ENCODE measurements at regions not wholly inside any gene's neighbourhood (a gene's known extent, or its start where the extent isn't known, plus 50 kb on each side); places are given as distances from the start of the nearest gene placed in this dataset.

DNA sequence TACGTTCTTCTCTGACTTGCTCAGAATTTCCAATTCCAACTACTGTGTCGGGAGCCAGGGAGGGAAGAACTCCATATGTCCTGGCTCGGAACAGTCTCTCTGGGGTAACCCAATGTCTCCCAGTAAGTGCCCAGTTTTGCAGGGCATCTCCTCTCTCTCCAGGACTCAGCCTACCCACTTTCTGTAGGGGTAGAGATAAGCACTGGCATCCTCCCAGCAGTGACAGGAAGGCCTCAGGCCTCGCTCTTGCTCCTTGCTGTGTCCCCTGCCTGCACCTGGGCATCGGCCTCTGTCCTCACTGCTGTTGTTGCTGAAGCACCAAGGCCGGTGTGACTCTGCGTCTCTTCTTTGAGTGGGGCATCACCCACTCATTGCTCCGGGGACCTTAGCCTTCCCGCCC lies 388.9 kb upstream of the JARID2 start:
- H3K36me3 ChIP-seq (ENCODE audit: control insufficient read depth, insufficient read depth, low read length), result no peaks in the 10 kb centered on the region
- no peak for DNase-seq (ENCODE audit: low read depth)
- no peak overlapping the region for H3K4me3 ChIP-seq (ENCODE audit: low read depth, low read length)
- TF ChIP-seq, protein P1, sequence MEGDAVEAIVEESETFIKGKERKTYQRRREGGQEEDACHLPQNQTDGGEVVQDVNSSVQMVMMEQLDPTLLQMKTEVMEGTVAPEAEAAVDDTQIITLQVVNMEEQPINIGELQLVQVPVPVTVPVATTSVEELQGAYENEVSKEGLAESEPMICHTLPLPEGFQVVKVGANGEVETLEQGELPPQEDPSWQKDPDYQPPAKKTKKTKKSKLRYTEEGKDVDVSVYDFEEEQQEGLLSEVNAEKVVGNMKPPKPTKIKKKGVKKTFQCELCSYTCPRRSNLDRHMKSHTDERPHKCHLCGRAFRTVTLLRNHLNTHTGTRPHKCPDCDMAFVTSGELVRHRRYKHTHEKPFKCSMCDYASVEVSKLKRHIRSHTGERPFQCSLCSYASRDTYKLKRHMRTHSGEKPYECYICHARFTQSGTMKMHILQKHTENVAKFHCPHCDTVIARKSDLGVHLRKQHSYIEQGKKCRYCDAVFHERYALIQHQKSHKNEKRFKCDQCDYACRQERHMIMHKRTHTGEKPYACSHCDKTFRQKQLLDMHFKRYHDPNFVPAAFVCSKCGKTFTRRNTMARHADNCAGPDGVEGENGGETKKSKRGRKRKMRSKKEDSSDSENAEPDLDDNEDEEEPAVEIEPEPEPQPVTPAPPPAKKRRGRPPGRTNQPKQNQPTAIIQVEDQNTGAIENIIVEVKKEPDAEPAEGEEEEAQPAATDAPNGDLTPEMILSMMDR (IDR thresholded peaks at IDR 0.05; ENCODE audit: insufficient read depth, low read length, poor library complexity, severe bottlenecking), result no peak
- no peaks in the 10 kb centered on the region for H3K27me3 ChIP-seq (ENCODE audit: control insufficient read depth, insufficient read depth, low read length)

DNA sequence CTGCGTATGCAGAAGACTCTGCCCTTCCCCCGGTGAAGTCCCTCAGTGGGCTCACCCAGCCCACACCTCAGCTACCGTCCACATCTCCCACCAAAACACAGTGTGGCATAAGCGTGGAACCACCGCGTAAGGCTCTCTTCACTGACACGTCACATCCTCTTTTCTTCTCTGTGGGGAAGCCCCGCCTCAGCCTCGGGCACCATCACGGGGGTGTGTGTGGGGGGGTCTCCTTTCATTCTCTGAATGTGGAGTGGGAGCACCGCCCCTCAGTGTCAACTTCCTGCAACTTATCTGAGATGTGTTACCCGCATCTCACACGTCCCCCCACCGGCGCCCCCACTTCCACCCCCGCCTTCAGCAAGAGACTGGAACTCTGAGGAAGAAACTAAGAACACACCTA lies 388.4 kb upstream of the JARID2 start:
- H3K36me3 ChIP-seq (ENCODE audit: control insufficient read depth, insufficient read depth, low read length), result no peaks in the 10 kb centered on the region
- no peaks in the 10 kb centered on the region for H3K27me3 ChIP-seq (ENCODE audit: control insufficient read depth, insufficient read depth, low read length)
- H3K4me3 ChIP-seq (ENCODE audit: low read depth, low read length), result no peak overlapping the region
- DNase-seq (ENCODE audit: low read depth), result no peak
- TF ChIP-seq, protein P1 (IDR thresholded peaks at IDR 0.05; ENCODE audit: insufficient read depth, low read length, poor library complexity, severe bottlenecking), result no peak

DNA sequence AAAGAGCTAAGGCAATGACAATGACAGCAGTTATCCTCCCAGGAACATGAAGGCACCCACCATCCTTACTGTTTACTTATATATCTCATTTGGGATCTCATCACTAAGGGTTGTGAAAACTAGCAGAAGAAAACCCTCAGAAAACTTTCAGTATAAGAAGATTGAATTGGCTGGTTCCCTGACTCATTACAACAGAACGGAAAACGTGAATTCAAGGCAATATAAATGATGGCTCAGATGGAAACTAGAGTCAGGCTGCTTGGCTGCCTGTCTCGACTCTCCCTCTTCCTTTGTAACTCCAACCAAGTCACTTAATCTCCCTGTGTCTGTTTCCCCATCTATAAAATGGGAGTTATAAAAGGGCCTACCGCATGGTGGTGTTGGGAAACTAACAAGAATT lies 387.1 kb upstream of the JARID2 start:
- Histone ChIP-seq H3K36me3 (ENCODE audit: control insufficient read depth, insufficient read depth, low read length) (no peaks in the 10 kb centered on the region), H3K4me3 (ENCODE audit: low read depth, low read length) (no peak overlapping the region), H3K27me3 (ENCODE audit: control insufficient read depth, insufficient read depth, low read length) (no peaks in the 10 kb centered on the region)
- TF ChIP-seq, protein P1 (IDR thresholded peaks at IDR 0.05; ENCODE audit: insufficient read depth, low read length, poor library complexity, severe bottlenecking), result no peak
- DNase-seq (ENCODE audit: low read depth), result no peak

DNA sequence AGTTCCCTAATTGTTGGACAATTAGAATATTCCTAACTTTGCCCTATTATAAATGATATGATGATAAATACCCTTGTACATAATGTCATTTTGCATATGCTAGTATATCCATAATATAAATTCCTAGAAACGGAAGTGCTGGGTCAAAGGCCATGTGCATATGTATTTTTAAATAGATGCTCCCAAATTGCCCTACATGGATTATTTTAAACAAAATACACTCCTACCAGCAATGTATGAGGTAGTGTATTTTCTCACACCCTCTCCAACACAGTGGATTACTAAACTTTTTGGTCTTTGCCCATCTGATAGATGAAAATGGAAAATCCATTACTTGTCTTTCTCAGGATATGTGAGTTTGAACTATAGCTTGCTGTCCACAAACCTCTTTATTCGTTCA lies 385.1 kb upstream of the JARID2 start:
- H3K27me3 ChIP-seq (ENCODE audit: control insufficient read depth, insufficient read depth, low read length), result no peaks in the 10 kb centered on the region
- TF ChIP-seq, protein P1 (IDR thresholded peaks at IDR 0.05; ENCODE audit: insufficient read depth, low read length, poor library complexity, severe bottlenecking), result no peak
- DNase-seq (ENCODE audit: low read depth), result no peak
- H3K36me3 ChIP-seq (ENCODE audit: control insufficient read depth, insufficient read depth, low read length), result no peaks in the 10 kb centered on the region
- H3K4me3 ChIP-seq (ENCODE audit: low read depth, low read length), result no peak overlapping the region

DNA sequence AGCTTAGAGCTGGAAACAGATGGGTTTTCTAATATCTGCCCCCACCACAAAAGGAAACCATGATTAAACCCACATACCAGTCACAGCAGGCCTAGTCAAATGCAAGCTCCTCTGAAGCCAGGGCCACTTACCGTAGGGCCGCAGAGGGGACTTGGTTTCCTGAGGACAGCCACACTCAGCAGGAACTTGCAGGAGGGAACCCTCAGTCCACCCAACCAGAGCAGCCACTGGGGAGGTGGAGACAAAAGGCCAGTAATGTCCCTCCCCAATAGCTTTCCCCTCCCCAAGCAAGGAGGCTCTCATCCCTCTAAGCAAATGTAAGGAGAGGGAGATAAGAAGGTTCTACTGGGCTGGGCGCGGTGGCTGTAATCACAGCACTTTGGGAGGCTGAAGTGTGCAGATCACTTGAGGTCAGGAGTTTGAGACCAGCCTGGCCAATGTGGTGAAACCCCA lies 384.4 kb upstream of the JARID2 start:
- Histone ChIP-seq H3K36me3 (ENCODE audit: control insufficient read depth, insufficient read depth, low read length) (no peaks in the 10 kb centered on the region), H3K27me3 (ENCODE audit: control insufficient read depth, insufficient read depth, low read length) (no peaks in the 10 kb centered on the region), H3K4me3 (ENCODE audit: low read depth, low read length) (no peak overlapping the region)
- TF ChIP-seq, protein P1 (IDR thresholded peaks at IDR 0.05; ENCODE audit: insufficient read depth, low read length, poor library complexity, severe bottlenecking), result no peak
- DNase-seq (ENCODE audit: low read depth), result no peak

DNA sequence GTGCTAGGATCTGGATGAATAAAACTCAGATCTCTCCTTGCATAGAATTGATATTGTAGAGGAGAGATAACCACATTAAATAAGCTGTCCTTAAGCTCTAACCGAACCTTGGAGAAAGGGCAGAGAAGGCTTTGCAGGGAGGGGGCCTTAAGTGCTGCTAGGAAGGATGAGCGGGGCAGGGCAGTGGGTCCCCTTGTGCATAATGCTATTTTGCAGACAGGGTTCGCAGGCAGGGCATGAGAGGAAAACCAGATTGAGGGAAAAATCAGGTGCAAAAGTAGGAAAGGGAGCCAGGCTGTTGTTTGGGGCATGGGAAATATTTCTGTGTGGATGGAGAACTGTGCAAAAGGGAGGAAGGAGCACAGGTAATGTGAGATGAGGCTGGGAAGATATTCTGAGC lies 383.0 kb upstream of the JARID2 start:
- Histone ChIP-seq H3K27me3 (ENCODE audit: control insufficient read depth, insufficient read depth, low read length) (no peaks in the 10 kb centered on the region), H3K36me3 (ENCODE audit: control insufficient read depth, insufficient read depth, low read length) (no peaks in the 10 kb centered on the region), H3K4me3 (ENCODE audit: low read depth, low read length) (no peak overlapping the region)
- DNase-seq (ENCODE audit: low read depth), result no peak
- TF ChIP-seq, protein P1 (IDR thresholded peaks at IDR 0.05; ENCODE audit: insufficient read depth, low read length, poor library complexity, severe bottlenecking), result no peak
